H1 (cell line): ENCODE measurements at regions not wholly inside any gene's neighbourhood (a gene's known extent, or its start where the extent isn't known, plus 50 kb on each side); places are given as distances from the start of the nearest gene placed in this dataset.

Experiments used
- CTCF ChIA-PET: fragments of 300-600 bp; sonication (Branson Sonifier 250); formaldehyde crosslinking; loops from one replicate; lab custom pipeline; 2021; ENCODE audit not compliant: partially characterized antibody; lab: Charles Lee
- POLR2A ChIA-PET: fragments of 300-600 bp; sonication (Branson Sonifier 250); formaldehyde crosslinking; loops from one replicate; lab custom pipeline; 2021; ENCODE audit warnings: inconsistent platforms; ENCODE audit not compliant: partially characterized antibody; lab: Charles Lee
- DNase-seq, 2 experiments: peaks; one replicate each; pipeline versions ENCODE4 v3.0.0 to v3.0.0-alpha.2; 2010 to 2022; ENCODE audit warnings: low spot score in 2 of 2, low read depth in 1 of 2, mixed read lengths in 1 of 2
- FAIRE-seq: peaks from 2 replicates; lab custom pipeline; 2011; peaks lifted over from hg19 to GRCh38; lab: Jason Lieb, UNC
- H2AFZ ChIP-seq: 2 replicates; pipeline ENCODE4 v1.8.1; 2012; ENCODE audit warnings: low read length, inconsistent platforms
- H2AK5ac ChIP-seq: 2 replicates; pipeline ENCODE4 v1.6.1; 2013; ENCODE audit warnings: low read depth, low read length
- H2BK120ac ChIP-seq: replicated peaks from 2 replicates; pipeline ENCODE3; 2013; ENCODE audit warnings: low read depth, low read length, inconsistent platforms
- H2BK12ac ChIP-seq: 2 replicates; pipeline ENCODE4 v1.6.1; 2013; ENCODE audit warnings: low read depth, low read length
- H2BK15ac ChIP-seq: 2 replicates; pipeline ENCODE4 v1.6.1; 2013; ENCODE audit warnings: low read length
- H2BK20ac ChIP-seq: 2 replicates; pipeline ENCODE4 v1.6.1; 2013; ENCODE audit warnings: low read length
- H2BK5ac ChIP-seq: 2 replicates; pipeline ENCODE4 v1.6.1; 2013; ENCODE audit warnings: low read depth, low read length
- H3K14ac ChIP-seq: 2 replicates; pipeline ENCODE4 v1.6.1; 2013; ENCODE audit warnings: inconsistent platforms; ENCODE audit not compliant: insufficient read length
- H3K18ac ChIP-seq: 2 replicates; pipeline ENCODE4 v1.6.1; 2013; ENCODE audit warnings: low read length; ENCODE audit errors: extremely low read depth
- H3K23ac ChIP-seq: 2 replicates; pipeline ENCODE4 v1.6.1; 2013; ENCODE audit warnings: inconsistent platforms; ENCODE audit not compliant: insufficient read length
- H3K23me2 ChIP-seq: 2 replicates; pipeline ENCODE4 v1.6.1; 2013; ENCODE audit warnings: low read depth, low read length
- H3K27ac ChIP-seq: 2 replicates; pipeline ENCODE4 v1.6.1; 2011; ENCODE audit warnings: low read depth, low read length, inconsistent platforms
- H3K27me3 ChIP-seq, 4 experiments: replicated peaks in 1 of 4; 1 replicate in 1 of 4; 2 replicates in 3 of 4; pipeline versions ENCODE4 v1.6.1 to v1.8.1; 2011 to 2013; ENCODE audit warnings: low read length in 3 of 4, mild to moderate bottlenecking in 3 of 4, inconsistent platforms in 2 of 4, mixed read lengths in 2 of 4, moderate library complexity in 1 of 4; ENCODE audit not compliant: control insufficient read depth in 3 of 4, insufficient read depth in 3 of 4; ENCODE audit errors: extremely low read depth in 1 of 4
- H3K36me3 ChIP-seq, 4 experiments: 2 replicates each; pipeline versions ENCODE4 v1.6.1 to v1.8.1; 2011 to 2013; ENCODE audit warnings: mild to moderate bottlenecking in 4 of 4, low read length in 3 of 4, moderate library complexity in 2 of 4, control low read depth in 1 of 4, inconsistent platforms in 1 of 4; ENCODE audit not compliant: insufficient read depth in 4 of 4, control insufficient read depth in 2 of 4
- H3K4ac ChIP-seq: replicated peaks from 2 replicates; pipeline ENCODE3; 2013; ENCODE audit warnings: low read length, low read depth, mixed read lengths, inconsistent platforms; ENCODE audit not compliant: insufficient read length
- H3K4me1 ChIP-seq, 4 experiments: replicated peaks in 1 of 4; 1 replicate in 1 of 4; 2 replicates in 3 of 4; pipeline versions ENCODE4 v1.6.1 to v1.8.1; 2011 to 2013; ENCODE audit warnings: low read length in 3 of 4, inconsistent platforms in 2 of 4, mixed read lengths in 1 of 4; ENCODE audit not compliant: insufficient read depth in 4 of 4, control insufficient read depth in 3 of 4
- H3K4me2 ChIP-seq, 2 experiments: 2 replicates each; pipeline versions ENCODE4 v1.6.1 to v1.8.1; 2011 to 2013; ENCODE audit warnings: low read depth in 2 of 2, low read length in 2 of 2, control low read depth in 1 of 2, inconsistent platforms in 1 of 2, mild to moderate bottlenecking in 1 of 2; ENCODE audit not compliant: insufficient read depth in 1 of 2
- H3K4me3 ChIP-seq, 4 experiments: fragments of 200-600, 300-600 bp in 1 of 4; sonication (generic), shearing (Covaris generic), sonication (Bioruptor Twin) in 1 of 4; 2 replicates each; pipeline versions ENCODE4 v1.5.1 to v1.8.1; 2011 to 2016; ENCODE audit warnings: low read length in 4 of 4, low read depth in 3 of 4, control low read depth in 2 of 4, inconsistent platforms in 2 of 4, mild to moderate bottlenecking in 2 of 4, mixed read lengths in 1 of 4, moderate library complexity in 1 of 4; ENCODE audit not compliant: insufficient read depth in 2 of 4; ENCODE audit errors: extremely low read depth in 1 of 4
- H3K56ac ChIP-seq: replicated peaks from 2 replicates; pipeline ENCODE3; 2013; ENCODE audit warnings: low read depth, mild to moderate bottlenecking, mixed read lengths, low read length, inconsistent platforms; ENCODE audit not compliant: insufficient read length
- H3K79me1 ChIP-seq: 2 replicates; pipeline ENCODE4 v1.6.1; 2013; ENCODE audit warnings: low read depth, low read length, control low read depth
- H3K79me2 ChIP-seq, 2 experiments: 2 replicates each; pipeline versions ENCODE4 v1.6.1 to v1.8.1; 2012 to 2013; ENCODE audit warnings: low read length in 2 of 2, mild to moderate bottlenecking in 2 of 2, inconsistent platforms in 1 of 2; ENCODE audit not compliant: insufficient read depth in 2 of 2, control insufficient read depth in 1 of 2
- H3K9ac ChIP-seq, 4 experiments: replicated peaks in 1 of 4; 1 replicate in 1 of 4; 2 replicates in 3 of 4; pipeline versions ENCODE4 v1.6.1 to v1.8.1; 2011 to 2013; ENCODE audit warnings: low read depth in 3 of 4, low read length in 3 of 4, control low read depth in 2 of 4, mild to moderate bottlenecking in 2 of 4, moderate library complexity in 2 of 4, inconsistent platforms in 1 of 4; ENCODE audit errors: extremely low read depth in 1 of 4
- H3K9me3 ChIP-seq, 2 experiments: 2 replicates each; pipeline versions ENCODE4 v1.6.1 to v1.8.1; 2012 to 2013; ENCODE audit warnings: mild to moderate bottlenecking in 2 of 2, moderate library complexity in 2 of 2, control low read depth in 1 of 2, inconsistent platforms in 1 of 2, low read depth in 1 of 2, low read length in 1 of 2, mixed read lengths in 1 of 2; ENCODE audit not compliant: insufficient read depth in 2 of 2
- H4K20me1 ChIP-seq, 2 experiments: replicated peaks in 1 of 2; 2 replicates each; pipeline versions ENCODE3 to v1.8.1; 2011 to 2013; ENCODE audit warnings: inconsistent platforms in 2 of 2, low read length in 2 of 2, mild to moderate bottlenecking in 1 of 2; ENCODE audit not compliant: insufficient read depth in 2 of 2, control insufficient read depth in 1 of 2
- H4K5ac ChIP-seq: 2 replicates; pipeline ENCODE4 v1.6.1; 2013; ENCODE audit warnings: low read length, low read depth, mixed read lengths, inconsistent platforms; ENCODE audit not compliant: insufficient read length
- H4K8ac ChIP-seq: 2 replicates; pipeline ENCODE4 v1.8.0; 2013; ENCODE audit warnings: mild to moderate bottlenecking, moderate library complexity, low read length, inconsistent platforms; ENCODE audit not compliant: insufficient read depth; ENCODE audit errors: extremely low read depth
- H4K91ac ChIP-seq: replicated peaks from 2 replicates; pipeline ENCODE3; 2013; ENCODE audit warnings: low read length, mixed read lengths, inconsistent platforms; ENCODE audit not compliant: insufficient read length
- BRCA1 ChIP-seq: IDR thresholded peaks from 2 replicates; pipeline ENCODE4 v1.6.1; 2012; ENCODE audit warnings: low read depth, low read length, improper control_type of control experiment
- CREB1 ChIP-seq: IDR thresholded peaks from 2 replicates; pipeline ENCODE4 v1.6.1; 2012; ENCODE audit warnings: inconsistent platforms
- CTBP2 ChIP-seq: IDR thresholded peaks from 2 replicates; pipeline ENCODE4 v1.7.0; 2011; ENCODE audit warnings: borderline replicate concordance, mild to moderate bottlenecking, moderate library complexity, mixed read lengths, low read length; ENCODE audit not compliant: insufficient read depth, insufficient read length
- EGR1 ChIP-seq: IDR thresholded peaks from 2 replicates; pipeline ENCODE4 v1.6.1; 2011; ENCODE audit warnings: low read depth, low read length, borderline replicate concordance
- FOSL1 ChIP-seq: IDR thresholded peaks from 2 replicates; pipeline ENCODE4 v1.6.1; 2011; ENCODE audit warnings: mild to moderate bottlenecking, low read depth, low read length, moderate library complexity; ENCODE audit not compliant: insufficient read depth
- GABPA ChIP-seq: IDR thresholded peaks from 2 replicates; pipeline ENCODE4 v1.6.1; 2011; ENCODE audit warnings: mild to moderate bottlenecking, low read length, moderate library complexity, borderline replicate concordance; ENCODE audit not compliant: insufficient read depth
- HDAC2 ChIP-seq, 2 experiments: fragments of 300-600 bp in 1 of 2; sonication (generic) in 1 of 2; IDR thresholded peaks; 2 replicates each; pipeline ENCODE4 v1.6.1; 2011 to 2012; ENCODE audit warnings: low read depth in 2 of 2, low read length in 2 of 2, mild to moderate bottlenecking in 2 of 2, moderate library complexity in 2 of 2, borderline replicate concordance in 1 of 2, inconsistent platforms in 1 of 2
- KDM1A ChIP-seq: fragments of 200-600, 300-600 bp; sonication (generic); IDR thresholded peaks from 2 replicates; pipeline ENCODE4 v1.7.1; 2016; ENCODE audit warnings: mild to moderate bottlenecking, low read length, borderline replicate concordance
- SP1 ChIP-seq: IDR thresholded peaks from 2 replicates; pipeline ENCODE4 v1.6.1; 2011; ENCODE audit warnings: low read depth, low read length
- SP4 ChIP-seq: IDR thresholded peaks from 2 replicates; pipeline ENCODE4 v1.6.1; 2012; ENCODE audit warnings: low read length, inconsistent platforms
- TEAD4 ChIP-seq: IDR thresholded peaks from 2 replicates; pipeline ENCODE4 v1.6.1; 2012; ENCODE audit warnings: low read depth, low read length, inconsistent platforms, mixed read lengths
- WGBS, 2 experiments: shearing (Covaris generic) in 1 of 2; methylation state at CpG; one replicate each; pipeline versions ENCODE4 v1.1.6 to v1.1.7; 2013 to 2015; ENCODE audit warnings: low lambda C conversion rate in 2 of 2, mixed read lengths in 2 of 2, inconsistent platforms in 1 of 2, low coverage in 1 of 2, missing lambda C conversion rate in 1 of 2; ENCODE audit not compliant: insufficient replicate concordance in 2 of 2, insufficient coverage in 1 of 2, insufficient read length in 1 of 2; ENCODE audit errors: extremely low coverage in 1 of 2, missing lambda C conversion rate in 1 of 2; 5-methylcytosine and 5-hydroxymethylcytosine counted together
- TF ChIP-seq, protein P1 (sequence below), 3 experiments: IDR thresholded peaks; 1 replicate in 2 of 3; 2 replicates in 1 of 3; pipeline versions ENCODE4 v1.5.1 to v1.6.1; 2011; ENCODE audit warnings: low read length in 3 of 3, mild to moderate bottlenecking in 3 of 3, inconsistent platforms in 2 of 3, low read depth in 1 of 3, moderate library complexity in 1 of 3; ENCODE audit not compliant: insufficient read depth in 1 of 3; ENCODE audit errors: control extremely low read depth in 1 of 3

GRCh38 chr2:107633580-107634147, 193.0 kb upstream of the RGPD4 start:
- FAIRE-seq (no peak), DNase-seq (no peak)
- H2BK120ac ChIP-seq: no peak overlapping the region
- ChIA-PET CTCF (no interaction called here), POLR2A (no interaction called here)
- H3K23ac ChIP-seq: no peak overlapping the region
- H3K36me3 ChIP-seq: no peaks in the 10 kb centered on the region
- H3K4ac ChIP-seq: no peak overlapping the region
- H3K4me2 ChIP-seq: no peak overlapping the region
- peaks cover 2 to 8% of the 10 kb centered on the region in 2 experiments; a peak in 1 of 4 replicates for H3K9me3 ChIP-seq
- no peaks in the 10 kb centered on the region for H3K79me2 ChIP-seq
- H3K9ac ChIP-seq: no peak overlapping the region
- H3K79me1 ChIP-seq: no peaks in the 10 kb centered on the region
- no peak overlapping the region for H3K14ac ChIP-seq
- H3K23me2 ChIP-seq: no peaks in the 10 kb centered on the region; the same call in 1 of the 2 replicates
- H4K20me1 ChIP-seq: no peaks in the 10 kb centered on the region
- no peak overlapping the region for H3K56ac ChIP-seq
- H3K18ac ChIP-seq: no peak overlapping the region
- no peak overlapping the region for H3K4me3 ChIP-seq
- H3K27me3 ChIP-seq: no peaks in the 10 kb centered on the region
- H2AK5ac ChIP-seq: no peak overlapping the region
- H2BK5ac ChIP-seq: no peak overlapping the region
- no peak overlapping the region for H3K27ac ChIP-seq
- no peaks in the 10 kb centered on the region for H3K4me1 ChIP-seq
- no peak overlapping the region for H4K8ac ChIP-seq
- TF ChIP-seq HDAC2 (IDR thresholded peaks at IDR 0.05; ENCODE audit: borderline replicate concordance in 1 of 2, low read depth in 2 of 2, low read length in 2 of 2) (no peak), FOSL1 (no peak), GABPA (no peak), CREB1 (no peak), KDM1A (no peak), SP1 (no peak), TEAD4 (no peak), CTBP2 (no peak), BRCA1 (no peak), SP4 (no peak), EGR1 (no peak)
- TF ChIP-seq, protein P1, sequence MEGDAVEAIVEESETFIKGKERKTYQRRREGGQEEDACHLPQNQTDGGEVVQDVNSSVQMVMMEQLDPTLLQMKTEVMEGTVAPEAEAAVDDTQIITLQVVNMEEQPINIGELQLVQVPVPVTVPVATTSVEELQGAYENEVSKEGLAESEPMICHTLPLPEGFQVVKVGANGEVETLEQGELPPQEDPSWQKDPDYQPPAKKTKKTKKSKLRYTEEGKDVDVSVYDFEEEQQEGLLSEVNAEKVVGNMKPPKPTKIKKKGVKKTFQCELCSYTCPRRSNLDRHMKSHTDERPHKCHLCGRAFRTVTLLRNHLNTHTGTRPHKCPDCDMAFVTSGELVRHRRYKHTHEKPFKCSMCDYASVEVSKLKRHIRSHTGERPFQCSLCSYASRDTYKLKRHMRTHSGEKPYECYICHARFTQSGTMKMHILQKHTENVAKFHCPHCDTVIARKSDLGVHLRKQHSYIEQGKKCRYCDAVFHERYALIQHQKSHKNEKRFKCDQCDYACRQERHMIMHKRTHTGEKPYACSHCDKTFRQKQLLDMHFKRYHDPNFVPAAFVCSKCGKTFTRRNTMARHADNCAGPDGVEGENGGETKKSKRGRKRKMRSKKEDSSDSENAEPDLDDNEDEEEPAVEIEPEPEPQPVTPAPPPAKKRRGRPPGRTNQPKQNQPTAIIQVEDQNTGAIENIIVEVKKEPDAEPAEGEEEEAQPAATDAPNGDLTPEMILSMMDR (IDR thresholded peaks at IDR 0.05; ENCODE audit: control extremely low read depth in 1 of 3, insufficient read depth in 1 of 3, low read depth in 1 of 3, low read length in 3 of 3): no peak
- no peak overlapping the region for H2BK20ac ChIP-seq
- H2BK12ac ChIP-seq: no peak overlapping the region
- H2BK15ac ChIP-seq: no peak overlapping the region
- no peak overlapping the region for H4K91ac ChIP-seq
- 83% methylated on average over 3 of the region's 3 CpGs; no CpG with 5 or more reads in 1 of the 2 experiments for WGBS, 2 experiments
- H2AFZ ChIP-seq: no peak overlapping the region
- no peak overlapping the region for H4K5ac ChIP-seq
